Kidney epithelial cell (primary cell): ENCODE measurements at regions not wholly inside any gene's neighbourhood (a gene's known extent, or its start where the extent isn't known, plus 50 kb on each side); places are given as distances from the start of the nearest gene placed in this dataset.

ENCODE experiments used
- DNase-seq: peaks from one replicate; pipeline ENCODE4 v3.0.0-alpha.2; 2010; ENCODE audit warnings: low read depth
- H3K27me3 ChIP-seq: 2 replicates; pipeline ENCODE4 v1.6.0; 2011; ENCODE audit warnings: low read length; ENCODE audit not compliant: control insufficient read depth, insufficient read depth
- H3K36me3 ChIP-seq: 2 replicates; pipeline ENCODE4 v1.5.1; 2011; ENCODE audit warnings: low read length; ENCODE audit not compliant: control insufficient read depth, insufficient read depth
- H3K4me3 ChIP-seq: 2 replicates; pipeline ENCODE4 v1.5.1; 2011; ENCODE audit warnings: low read depth, mild to moderate bottlenecking, control low read depth, low read length
- CTCF ChIP-seq: IDR thresholded peaks from 2 replicates; pipeline ENCODE4 v1.5.1; 2011; ENCODE audit warnings: mild to moderate bottlenecking, moderate library complexity, low read length, control low read depth, inconsistent platforms; ENCODE audit not compliant: insufficient read depth, poor library complexity, severe bottlenecking

- no peak for TF ChIP-seq CTCF
- H3K27me3 ChIP-seq: no peaks in the 10 kb centered on the region
- peak; percentile 69 for DNase-seq
- H3K4me3 ChIP-seq: no peak overlapping the region
- no peaks in the 10 kb centered on the region for H3K36me3 ChIP-seq
These were observed 56.3 kb downstream of the MARCHF4 start for GRCh38 chr2:216315802-216316603.

GRCh38 chr2:216312441-216312840 lies 59.8 kb downstream of the MARCHF4 start:
- H3K4me3 ChIP-seq: no peak overlapping the region
- TF ChIP-seq CTCF: no peak
- H3K36me3 ChIP-seq: no peaks in the 10 kb centered on the region
- no peaks in the 10 kb centered on the region for H3K27me3 ChIP-seq
- DNase-seq: no peak

- DNase-seq: peak; percentile 81
- no peaks in the 10 kb centered on the region for H3K27me3 ChIP-seq
- TF ChIP-seq CTCF: no peak
- H3K36me3 ChIP-seq: no peaks in the 10 kb centered on the region
- no peak overlapping the region for H3K4me3 ChIP-seq
These were observed 63.7 kb downstream of the MARCHF4 start for GRCh38 chr2:216308576-216308975.

GRCh38 chr2:216307496-216307895 lies 64.8 kb downstream of the MARCHF4 start:
- TF ChIP-seq CTCF: no peak
- DNase-seq: no peak
- Histone ChIP-seq H3K4me3 (no peak overlapping the region), H3K27me3 (no peaks in the 10 kb centered on the region), H3K36me3 (no peaks in the 10 kb centered on the region)

GRCh38 chr2:216306868-216307267 lies 65.4 kb downstream of the MARCHF4 start:
- no peak for DNase-seq
- Histone ChIP-seq H3K27me3 (no peaks in the 10 kb centered on the region), H3K36me3 (no peaks in the 10 kb centered on the region), H3K4me3 (no peak overlapping the region)
- no peak for TF ChIP-seq CTCF

- Histone ChIP-seq H3K36me3 (no peaks in the 10 kb centered on the region), H3K27me3 (no peaks in the 10 kb centered on the region), H3K4me3 (no peak overlapping the region)
- TF ChIP-seq CTCF: no peak
- DNase-seq: no peak
These were observed 66.7 kb downstream of the MARCHF4 start for GRCh38 chr2:216305574-216305973.
